CD4-positive, alpha-beta T cell treated with Interleukin-6 for 4 hours (primary cell): ENCODE measurements at regions not wholly inside any gene's neighbourhood (a gene's known extent, or its start where the extent isn't known, plus 50 kb on each side); places are given as distances from the start of the nearest gene placed in this dataset.
"Not testable (repeated sequence)": the region's sequence is repeated elsewhere in the genome, so short reads cannot be mapped to it uniquely, and the experiment has no call there.

Source experiments
- DNase-seq: peaks from one replicate; pipeline ENCODE4 v3.0.0-alpha.2; 2020; ENCODE audit warnings: mixed read lengths

- DNase-seq = no peak
Measured at GRCh38 chr21:22189278-22189677, 1191.1 kb downstream of the NCAM2 start.

- DNase-seq = no peak
Measured at GRCh38 chr21:22191581-22191980, 1193.4 kb downstream of the NCAM2 start.

DNA sequence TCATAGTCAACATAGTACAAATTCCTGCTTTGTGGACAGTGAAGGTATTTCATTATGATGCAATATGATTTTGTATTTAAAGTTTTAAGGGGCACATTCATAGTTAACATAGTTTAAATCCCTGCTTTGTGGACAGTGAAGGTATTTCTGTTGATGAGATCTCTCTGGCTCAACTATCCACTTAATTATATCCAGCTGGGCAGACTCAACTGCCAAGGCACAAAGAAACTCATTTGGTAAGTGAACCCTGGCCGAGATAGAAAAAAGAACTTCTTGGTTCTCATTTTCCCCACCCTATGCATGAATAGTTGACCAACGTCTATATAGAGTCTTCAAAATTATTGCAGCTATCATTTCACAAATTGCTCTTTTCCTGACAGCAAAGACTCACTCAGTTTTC lies 1194.6 kb downstream of the NCAM2 start:
- no peak for DNase-seq

- not testable (repeated sequence) for DNase-seq
Measured at GRCh38 chr21:22194986-22195385, 1196.8 kb downstream of the NCAM2 start.

DNA sequence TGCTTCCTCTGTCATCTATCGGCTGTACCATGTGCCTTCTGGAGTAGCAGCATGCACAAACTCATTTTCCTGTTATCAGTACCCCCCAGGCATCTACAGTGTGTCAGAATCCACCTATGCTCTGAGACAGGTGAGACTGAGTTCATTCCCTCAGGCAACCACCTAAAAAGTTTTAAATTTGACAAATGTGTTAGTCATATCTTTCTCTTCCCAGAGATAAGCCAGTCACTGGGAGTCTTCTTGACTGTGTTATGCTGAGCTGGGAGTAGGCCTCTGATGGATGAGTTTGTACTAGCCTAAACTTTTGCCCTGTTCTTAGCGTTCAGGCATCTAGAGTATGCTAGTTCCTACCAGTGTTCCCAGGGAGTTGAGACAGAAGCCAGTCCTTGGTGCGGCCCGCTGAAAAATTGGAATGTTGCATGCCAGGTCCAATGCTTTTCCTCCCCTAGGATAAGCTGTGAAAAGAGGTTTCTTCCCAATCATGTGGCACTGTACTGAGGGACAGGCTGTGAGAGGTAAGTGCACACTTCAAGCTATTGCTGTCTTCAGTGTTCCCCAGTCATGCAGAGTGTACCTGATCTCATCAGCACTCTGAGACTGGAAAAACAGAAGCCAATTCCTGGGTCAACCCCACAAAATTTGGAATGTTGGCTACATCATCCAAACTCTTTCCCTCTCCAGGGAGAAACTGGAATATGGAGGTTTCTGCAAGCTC lies 1202.3 kb downstream of the NCAM2 start:
- no peak for DNase-seq

DNA sequence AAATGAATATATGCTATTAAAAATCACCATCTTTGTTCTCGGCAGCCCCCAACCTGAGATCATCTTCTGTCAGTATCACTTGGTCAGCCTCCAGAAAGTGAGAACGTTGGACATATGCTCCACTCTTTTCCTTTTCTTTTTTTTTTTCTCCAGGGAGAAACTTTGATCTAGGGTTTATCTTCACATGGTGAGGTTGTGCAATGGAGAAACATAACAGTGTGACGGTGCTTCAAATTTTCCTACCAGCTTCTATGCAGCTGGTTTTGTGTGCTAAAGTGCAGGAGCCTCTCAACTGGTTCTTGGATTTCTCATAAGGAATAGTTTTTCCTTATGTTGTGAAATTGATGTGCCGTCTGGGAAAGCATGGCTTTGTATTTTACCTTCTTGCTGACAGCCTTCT lies 1202.9 kb downstream of the NCAM2 start:
- DNase-seq = no peak

DNA sequence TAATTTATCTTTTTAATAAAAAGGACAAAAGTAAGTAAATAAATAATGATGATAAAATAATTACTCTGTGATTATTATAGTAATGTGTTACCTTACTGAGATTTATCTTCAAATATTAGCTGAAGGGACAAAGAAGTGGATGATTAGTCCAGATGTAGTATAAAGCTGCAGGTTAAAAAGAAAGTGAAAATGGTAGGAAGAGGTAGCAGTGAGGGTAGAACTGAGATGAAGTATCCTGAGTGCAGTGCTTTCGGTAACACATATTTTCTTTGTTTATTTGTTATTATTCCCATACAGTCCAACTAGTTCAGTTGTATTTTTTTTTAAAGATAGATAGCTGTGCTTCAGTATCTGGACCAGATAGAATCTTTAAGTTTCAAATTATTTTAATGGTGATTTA lies 1203.5 kb downstream of the NCAM2 start:
- no peak for DNase-seq

- DNase-seq = no peak
Measured at GRCh38 chr21:22209304-22209700, 1211.1 kb downstream of the NCAM2 start.

DNA sequence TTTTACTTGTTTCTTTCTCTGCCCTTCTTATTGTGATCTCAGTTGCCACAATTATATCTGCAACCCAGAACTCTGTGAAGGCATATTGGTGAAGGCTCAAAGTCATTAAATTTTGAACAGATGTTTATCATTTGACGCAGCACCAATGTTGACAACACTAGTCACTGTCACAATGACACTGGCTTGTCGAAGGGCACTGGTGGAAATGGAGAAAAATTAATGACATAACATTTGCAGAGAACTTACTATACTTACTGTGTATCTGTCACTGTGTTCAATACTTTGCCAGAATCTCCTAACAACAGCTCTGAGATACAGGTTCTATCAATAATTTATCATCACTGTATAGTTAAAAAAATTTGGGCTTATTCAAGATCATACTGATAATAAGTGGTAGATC lies 1213.7 kb downstream of the NCAM2 start:
- no peak for DNase-seq

DNA sequence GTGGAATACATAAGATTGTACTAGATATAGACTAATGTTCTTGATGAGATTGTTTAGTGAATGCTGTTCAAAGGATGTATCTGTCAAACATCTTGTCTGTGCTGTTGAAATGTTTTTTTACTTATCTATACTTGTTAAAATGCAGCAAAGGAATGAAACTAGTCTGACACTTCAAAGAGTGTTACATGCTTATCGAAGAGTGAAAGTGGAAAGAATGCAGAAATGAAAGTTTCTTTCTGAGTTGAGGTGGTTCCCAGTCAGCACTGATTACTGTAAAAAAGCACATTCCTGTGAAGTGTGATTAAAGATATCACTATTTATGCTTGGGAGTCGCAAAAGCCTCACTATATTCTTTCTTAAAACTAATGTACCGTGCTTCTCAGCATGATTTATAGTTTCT lies 1225.2 kb downstream of the NCAM2 start:
- DNase-seq = no peak

DNA sequence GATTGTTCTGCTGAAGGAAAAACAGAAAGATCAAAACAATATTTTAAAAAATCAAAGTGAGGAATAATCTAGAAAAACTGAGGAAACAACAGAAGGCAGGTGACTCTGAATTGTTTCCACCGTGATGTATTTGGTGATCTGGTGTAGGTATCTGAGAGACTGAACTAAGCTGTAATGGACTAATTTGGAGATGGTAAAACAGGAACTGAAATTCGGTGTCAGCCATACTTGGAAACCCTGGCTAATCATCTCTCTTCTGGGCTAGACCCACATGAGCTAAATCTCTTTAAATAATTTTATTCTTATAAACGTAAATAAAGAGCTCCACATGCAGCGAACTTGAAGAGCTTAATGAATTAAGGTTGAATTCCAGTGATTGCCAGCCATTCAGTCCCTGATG lies 1226.1 kb downstream of the NCAM2 start:
- no peak for DNase-seq

DNA sequence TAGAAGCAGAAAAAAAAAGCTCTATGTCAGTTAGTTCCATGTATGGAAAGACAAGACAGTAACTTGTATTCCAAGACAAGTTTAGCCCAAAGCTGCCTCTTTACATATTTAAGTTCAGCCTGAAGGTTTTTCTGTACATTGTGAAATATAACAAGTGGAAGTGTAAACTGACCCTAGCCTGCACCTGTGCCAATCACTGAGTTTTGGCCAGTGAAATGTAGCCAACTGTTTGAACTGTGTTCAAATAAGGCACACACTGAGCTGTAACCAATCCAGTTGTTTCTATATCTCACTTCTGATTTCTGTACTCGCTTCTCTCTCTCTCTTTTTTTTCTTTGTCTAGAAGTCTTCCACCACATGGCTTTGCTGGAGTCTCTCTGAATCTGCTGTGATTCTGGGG lies 1227.1 kb downstream of the NCAM2 start:
- DNase-seq = no peak

GRCh38 chr21:22231013-22231412 lies 1232.8 kb downstream of the NCAM2 start:
- DNase-seq = no peak

- no peak for DNase-seq
Measured at GRCh38 chr21:22235866-22236590, 1237.8 kb downstream of the NCAM2 start.

DNA sequence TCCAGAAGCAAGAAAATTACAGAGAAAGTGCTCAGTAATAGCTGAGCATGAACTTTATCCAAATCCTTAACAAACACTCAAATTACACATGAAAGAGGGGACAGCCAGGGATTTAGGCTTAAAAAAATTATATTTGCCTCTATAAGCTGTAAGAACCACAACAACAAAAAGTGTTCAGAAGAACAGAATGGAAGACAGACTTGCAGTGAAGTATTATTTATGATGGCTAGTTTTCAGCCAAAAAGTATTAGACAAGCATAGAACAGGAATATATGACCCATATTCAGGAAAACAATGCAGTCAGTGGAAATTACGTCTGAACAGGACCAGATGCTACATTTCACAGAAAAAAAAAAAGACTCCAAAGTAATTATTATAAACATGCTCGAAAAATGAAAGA lies 1246.3 kb downstream of the NCAM2 start:
- DNase-seq = no peak

DNA sequence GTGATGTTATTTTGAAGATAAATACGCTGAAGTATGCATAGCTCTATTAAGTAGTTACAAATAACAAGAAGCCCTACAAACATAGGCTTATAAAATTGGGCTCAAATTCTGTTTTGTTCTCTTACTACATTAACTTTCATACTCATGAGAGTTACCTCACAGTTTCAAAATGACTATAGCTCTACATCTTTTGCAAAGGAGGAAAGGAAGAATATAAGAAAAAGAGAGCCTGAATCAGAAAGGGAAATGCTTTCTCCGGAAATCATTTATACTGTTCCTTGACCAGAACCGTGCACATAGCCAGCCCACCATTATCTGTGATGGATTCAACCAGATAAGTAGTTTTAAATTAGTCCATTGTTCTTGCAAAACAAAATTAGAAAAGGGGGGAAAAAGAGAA lies 1252.1 kb downstream of the NCAM2 start:
- no peak for DNase-seq

GRCh38 chr21:22253761-22254160 lies 1255.6 kb downstream of the NCAM2 start:
- no peak for DNase-seq

- no peak for DNase-seq
Measured at GRCh38 chr21:22258821-22259220, 1260.6 kb downstream of the NCAM2 start.

GRCh38 chr21:22260274-22260673 lies 1262.1 kb downstream of the NCAM2 start:
- no peak for DNase-seq

DNA sequence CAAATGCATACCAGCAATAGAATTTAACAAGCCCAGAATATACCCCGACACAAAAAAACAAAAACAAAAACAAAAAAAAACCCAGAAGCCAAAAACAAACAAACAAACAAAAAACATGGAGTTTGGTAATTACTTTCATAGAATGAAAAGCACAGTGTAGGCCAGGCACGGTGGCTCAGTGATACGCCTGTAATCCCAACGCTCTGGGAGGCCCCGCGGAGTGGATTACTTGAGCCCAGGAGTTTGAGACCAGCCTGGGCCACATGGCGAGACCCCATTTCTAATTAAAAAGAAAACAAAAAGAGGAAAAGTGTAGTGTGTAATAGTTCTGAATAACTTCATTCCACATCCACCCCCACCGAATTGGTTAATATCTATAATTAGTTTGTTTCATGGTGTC lies 1265.7 kb downstream of the NCAM2 start:
- no peak for DNase-seq

DNA sequence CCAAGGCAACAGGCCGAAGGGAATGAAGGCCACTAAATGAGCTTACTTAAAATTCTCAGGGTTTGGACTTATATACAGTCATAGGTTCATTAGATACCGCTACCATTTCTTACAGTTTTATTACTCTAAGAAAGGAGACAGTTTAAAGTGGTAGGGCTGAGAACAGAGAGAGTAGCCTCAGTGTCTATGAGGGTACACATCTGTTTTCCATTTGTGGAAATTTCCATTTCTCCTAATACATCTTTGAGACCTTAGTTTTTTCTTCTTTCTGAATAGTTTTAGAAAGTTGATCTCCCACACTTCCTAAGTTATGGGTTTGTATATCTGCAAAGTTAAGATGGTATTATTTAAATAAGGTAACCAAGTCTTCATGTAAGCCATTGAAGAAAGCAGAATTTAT lies 1279.1 kb downstream of the NCAM2 start:
- no peak for DNase-seq

GRCh38 chr21:22278366-22278765 lies 1280.2 kb downstream of the NCAM2 start:
- DNase-seq = no peak

- no peak for DNase-seq
Measured at GRCh38 chr21:22280851-22281250, 1282.6 kb downstream of the NCAM2 start.

DNA sequence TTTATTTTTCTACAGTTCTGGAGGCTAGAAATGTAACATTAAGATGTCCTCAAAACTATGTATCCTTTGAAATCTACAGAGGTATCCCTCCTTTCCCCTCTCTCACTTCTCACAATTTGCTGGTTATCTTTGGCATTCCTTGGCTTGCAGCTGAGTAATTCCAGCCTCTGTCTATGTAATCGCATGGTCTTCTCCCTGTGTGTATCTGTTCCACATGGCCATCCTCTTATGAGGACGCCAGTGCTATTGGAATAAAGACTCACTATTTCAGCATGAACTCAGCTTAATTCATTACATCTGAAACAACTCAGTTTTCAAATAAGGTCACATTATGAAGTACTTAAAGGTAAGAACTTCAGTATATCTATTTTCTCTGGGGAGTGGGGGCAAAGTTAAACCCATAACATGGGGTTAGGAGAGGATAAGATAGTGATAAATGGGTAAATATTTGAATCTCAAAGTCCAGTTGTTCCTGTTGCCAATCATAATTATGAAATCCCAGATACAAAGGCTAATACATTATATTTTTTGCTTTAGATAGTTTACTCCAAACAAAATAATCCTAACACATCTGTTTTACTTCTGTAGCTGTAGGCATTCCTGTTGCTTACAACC lies 1290.8 kb downstream of the NCAM2 start:
- no peak for DNase-seq
